ENCODE measurements at regions not wholly inside any gene's neighbourhood (a gene's known extent, or its start where the extent isn't known, plus 50 kb on each side); places are given as distances from the start of the nearest gene placed in this dataset.

DNA sequence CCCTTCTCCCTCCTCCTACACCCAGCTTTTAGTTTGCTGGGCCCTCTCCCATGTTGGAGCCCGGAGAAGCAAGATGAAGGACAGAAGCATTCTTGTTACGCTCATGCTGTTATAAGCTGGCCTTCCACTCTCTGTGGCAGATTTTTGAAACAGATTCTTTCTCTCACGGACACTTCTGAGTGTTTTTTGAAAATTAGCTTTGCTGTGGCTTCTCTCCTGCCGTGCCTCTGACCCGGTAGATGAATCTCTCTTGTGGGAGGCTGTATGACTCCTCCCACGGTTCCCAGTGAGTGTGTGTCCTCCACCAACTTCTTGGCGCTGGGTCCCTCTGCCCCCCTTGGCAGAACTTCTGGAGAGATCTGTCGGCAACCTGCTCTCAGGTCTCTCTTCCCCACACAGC lies 269.3 kb upstream of the MYT1L start:
- H3K4me3 ChIP-seq (ENCODE audit: insufficient read depth, low read length): no peak overlapping the region
- H3K27ac ChIP-seq (ENCODE audit: low read depth, low read length): no peak overlapping the region
- H4K20me1 ChIP-seq (ENCODE audit: insufficient read depth, low read length): no peaks in the 10 kb centered on the region
- TF ChIP-seq, protein P1, sequence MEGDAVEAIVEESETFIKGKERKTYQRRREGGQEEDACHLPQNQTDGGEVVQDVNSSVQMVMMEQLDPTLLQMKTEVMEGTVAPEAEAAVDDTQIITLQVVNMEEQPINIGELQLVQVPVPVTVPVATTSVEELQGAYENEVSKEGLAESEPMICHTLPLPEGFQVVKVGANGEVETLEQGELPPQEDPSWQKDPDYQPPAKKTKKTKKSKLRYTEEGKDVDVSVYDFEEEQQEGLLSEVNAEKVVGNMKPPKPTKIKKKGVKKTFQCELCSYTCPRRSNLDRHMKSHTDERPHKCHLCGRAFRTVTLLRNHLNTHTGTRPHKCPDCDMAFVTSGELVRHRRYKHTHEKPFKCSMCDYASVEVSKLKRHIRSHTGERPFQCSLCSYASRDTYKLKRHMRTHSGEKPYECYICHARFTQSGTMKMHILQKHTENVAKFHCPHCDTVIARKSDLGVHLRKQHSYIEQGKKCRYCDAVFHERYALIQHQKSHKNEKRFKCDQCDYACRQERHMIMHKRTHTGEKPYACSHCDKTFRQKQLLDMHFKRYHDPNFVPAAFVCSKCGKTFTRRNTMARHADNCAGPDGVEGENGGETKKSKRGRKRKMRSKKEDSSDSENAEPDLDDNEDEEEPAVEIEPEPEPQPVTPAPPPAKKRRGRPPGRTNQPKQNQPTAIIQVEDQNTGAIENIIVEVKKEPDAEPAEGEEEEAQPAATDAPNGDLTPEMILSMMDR (IDR thresholded peaks at IDR 0.05; ENCODE audit: extremely low read depth, low read depth, low read length): no peak
- H3K9me3 ChIP-seq (ENCODE audit: low read depth, low read length): no peaks in the 10 kb centered on the region
- no peaks in the 10 kb centered on the region for H3K4me1 ChIP-seq (ENCODE audit: insufficient read depth, low read length)
- H2AFZ ChIP-seq (ENCODE audit: low read length): no peak overlapping the region
- no peaks in the 10 kb centered on the region for H3K27me3 ChIP-seq (ENCODE audit: insufficient read depth, low read length)
- H3K36me3 ChIP-seq (ENCODE audit: insufficient read depth, low read length): no peaks in the 10 kb centered on the region
- no peaks in the 10 kb centered on the region for H3K79me2 ChIP-seq (ENCODE audit: insufficient read depth, low read length)
- H3K4me2 ChIP-seq (ENCODE audit: insufficient read depth, low read length): no peak overlapping the region
- no peak for DNase-seq (ENCODE audit: insufficient read length, low spot score, missing footprints)

DNA sequence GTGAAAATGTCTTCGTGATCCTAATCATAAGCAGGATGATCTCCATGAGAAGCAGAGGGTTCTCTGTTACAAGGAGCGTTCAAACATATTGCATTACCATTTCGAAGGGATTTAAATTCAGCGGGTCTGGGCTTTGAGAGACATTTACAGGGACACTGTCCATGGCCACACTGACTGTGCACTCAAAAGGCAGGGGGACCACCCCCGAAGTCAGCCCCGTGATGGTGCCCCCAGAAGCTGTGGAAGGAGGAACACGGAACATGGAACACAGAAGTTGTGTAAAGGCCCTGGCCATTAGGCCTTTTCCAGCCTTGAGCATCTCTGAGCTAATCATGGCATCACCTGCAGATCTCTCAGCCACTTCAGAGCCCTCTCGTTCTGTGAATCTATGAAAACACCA lies 268.4 kb upstream of the MYT1L start:
- Histone ChIP-seq H3K9me3 (ENCODE audit: low read depth, low read length) (no peaks in the 10 kb centered on the region), H3K36me3 (ENCODE audit: insufficient read depth, low read length) (no peaks in the 10 kb centered on the region), H3K27me3 (ENCODE audit: insufficient read depth, low read length) (no peaks in the 10 kb centered on the region), H3K27ac (ENCODE audit: low read depth, low read length) (no peak overlapping the region), H3K79me2 (ENCODE audit: insufficient read depth, low read length) (no peaks in the 10 kb centered on the region), H3K4me3 (ENCODE audit: insufficient read depth, low read length) (no peak overlapping the region), H3K4me2 (ENCODE audit: insufficient read depth, low read length) (no peak overlapping the region), H2AFZ (ENCODE audit: low read length) (no peak overlapping the region), H3K4me1 (ENCODE audit: insufficient read depth, low read length) (no peaks in the 10 kb centered on the region), H4K20me1 (ENCODE audit: insufficient read depth, low read length) (no peaks in the 10 kb centered on the region)
- TF ChIP-seq, protein P1 (IDR thresholded peaks at IDR 0.05; ENCODE audit: extremely low read depth, low read depth, low read length): no peak
- no peak for DNase-seq (ENCODE audit: insufficient read length, low spot score, missing footprints)

DNA sequence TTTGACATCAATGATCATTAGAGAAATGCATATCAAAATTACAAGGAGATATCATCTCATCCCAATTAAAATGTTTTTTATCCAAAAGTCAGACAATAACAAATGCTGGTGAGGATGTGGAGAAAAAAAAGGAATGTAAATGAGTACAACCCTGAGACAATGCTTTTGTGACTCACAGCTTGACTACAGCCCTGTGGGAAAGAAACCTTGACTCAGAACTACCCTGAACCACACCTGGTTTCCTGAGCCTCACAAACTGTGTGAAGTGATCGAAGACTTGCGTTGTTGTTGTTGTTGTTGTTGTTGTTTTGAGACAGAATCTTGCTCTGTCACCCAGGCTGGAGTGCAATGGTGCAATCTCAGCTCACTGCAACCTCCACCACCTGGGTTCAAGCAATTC lies 266.6 kb upstream of the MYT1L start:
- Histone ChIP-seq H2AFZ (ENCODE audit: low read length) (no peak overlapping the region), H3K27me3 (ENCODE audit: insufficient read depth, low read length) (no peaks in the 10 kb centered on the region), H3K9me3 (ENCODE audit: low read depth, low read length) (no peaks in the 10 kb centered on the region), H3K4me1 (ENCODE audit: insufficient read depth, low read length) (no peaks in the 10 kb centered on the region), H3K4me2 (ENCODE audit: insufficient read depth, low read length) (no peak overlapping the region), H3K27ac (ENCODE audit: low read depth, low read length) (no peak overlapping the region), H3K36me3 (ENCODE audit: insufficient read depth, low read length) (no peaks in the 10 kb centered on the region), H4K20me1 (ENCODE audit: insufficient read depth, low read length) (no peaks in the 10 kb centered on the region), H3K4me3 (ENCODE audit: insufficient read depth, low read length) (no peak overlapping the region), H3K79me2 (ENCODE audit: insufficient read depth, low read length) (no peaks in the 10 kb centered on the region)
- no peak for DNase-seq (ENCODE audit: insufficient read length, low spot score, missing footprints)
- TF ChIP-seq, protein P1 (IDR thresholded peaks at IDR 0.05; ENCODE audit: extremely low read depth, low read depth, low read length): no peak

DNA sequence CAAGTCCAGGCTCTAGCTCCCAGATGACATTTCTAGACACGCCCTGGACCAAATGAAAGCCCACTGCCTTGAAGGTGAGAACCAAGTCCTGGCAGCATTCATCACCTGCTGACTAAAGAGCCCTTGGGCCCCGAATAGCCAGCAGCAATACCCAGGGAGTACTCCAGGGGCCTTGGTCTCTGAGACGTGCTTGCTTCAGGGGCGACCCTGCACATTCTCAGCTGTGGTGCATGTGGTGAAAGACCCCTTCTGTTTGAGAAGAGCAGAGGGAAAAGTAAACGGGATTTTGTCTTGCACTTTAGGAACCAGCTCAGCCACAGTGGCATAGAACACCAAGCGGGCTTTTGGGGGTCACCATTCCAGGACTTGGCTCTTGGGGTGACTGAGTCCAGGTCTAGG lies 260.5 kb upstream of the MYT1L start:
- no peak overlapping the region for H2AFZ ChIP-seq (ENCODE audit: low read length)
- H3K36me3 ChIP-seq (ENCODE audit: insufficient read depth, low read length): no peaks in the 10 kb centered on the region
- no peak overlapping the region for H3K4me2 ChIP-seq (ENCODE audit: insufficient read depth, low read length)
- no peaks in the 10 kb centered on the region for H4K20me1 ChIP-seq (ENCODE audit: insufficient read depth, low read length)
- TF ChIP-seq, protein P1 (IDR thresholded peaks at IDR 0.05; ENCODE audit: extremely low read depth, low read depth, low read length): no peak
- no peak overlapping the region for H3K4me3 ChIP-seq (ENCODE audit: insufficient read depth, low read length)
- H3K27ac ChIP-seq (ENCODE audit: low read depth, low read length): no peak overlapping the region
- no peak for DNase-seq (ENCODE audit: insufficient read length, low spot score, missing footprints)
- H3K4me1 ChIP-seq (ENCODE audit: insufficient read depth, low read length): no peaks in the 10 kb centered on the region
- H3K27me3 ChIP-seq (ENCODE audit: insufficient read depth, low read length): no peaks in the 10 kb centered on the region
- no peaks in the 10 kb centered on the region for H3K9me3 ChIP-seq (ENCODE audit: low read depth, low read length)
- no peaks in the 10 kb centered on the region for H3K79me2 ChIP-seq (ENCODE audit: insufficient read depth, low read length)

All from osteoblast (primary cell).